Ramos (cell line): ENCODE measurements at regions not wholly inside any gene's neighbourhood (a gene's known extent, or its start where the extent isn't known, plus 50 kb on each side); places are given as distances from the start of the nearest gene placed in this dataset.

Experiments
- in situ Hi-C: fragments of 300-500 bp; cut with MboI; formaldehyde crosslinking; loops from one replicate; pipeline ENCODE4 v1.14.3; 2022; ENCODE audit warnings: low sequenced_read_pairs; ENCODE audit not compliant: unreplicated experiment

GRCh38 chr3:71962561-71963240 is 177.8 kb upstream of the PROK2 start:
- in situ Hi-C loops: no loop called here

- in situ Hi-C loops: no loop called here
Measured at GRCh38 chr3:71961891-71962290, 176.9 kb upstream of the PROK2 start.

GRCh38 chr3:71961378-71961777 is 176.4 kb upstream of the PROK2 start:
- in situ Hi-C loops: no loop called here

GRCh38 chr3:71958533-71958932 is 173.6 kb upstream of the PROK2 start:
- in situ Hi-C loops: no loop called here

- in situ Hi-C loops: no loop called here
Measured at GRCh38 chr3:71956716-71957115, 171.8 kb upstream of the PROK2 start.

- in situ Hi-C loops: no loop called here
Measured at GRCh38 chr3:71956069-71956340, 171.1 kb upstream of the PROK2 start.

- in situ Hi-C loops: no loop called here
Measured at GRCh38 chr3:71955240-71956068, 170.5 kb upstream of the PROK2 start.

- in situ Hi-C loops: no loop called here
Measured at GRCh38 chr3:71951842-71952241, 166.9 kb upstream of the PROK2 start.

- in situ Hi-C loops: no loop called here
Measured at GRCh38 chr3:71951361-71951760, 166.4 kb upstream of the PROK2 start.

GRCh38 chr3:71949442-71949841 is 164.5 kb upstream of the PROK2 start:
- in situ Hi-C loops: loop anchor here (25.0 kb wide), 1 partner anchor 313 kb away; no protein-coding TSS in a partner anchor

GRCh38 chr3:71944482-71945065 is 159.6 kb upstream of the PROK2 start:
- in situ Hi-C loops: loop anchor here (25.0 kb wide), 1 partner anchor 318 kb away; no protein-coding TSS in a partner anchor

- in situ Hi-C loops: loop anchor here (25.0 kb wide), 1 partner anchor 320 kb away; no protein-coding TSS in a partner anchor
Measured at GRCh38 chr3:71942432-71943187, 157.7 kb upstream of the PROK2 start.

GRCh38 chr3:71940486-71940885 is 155.5 kb upstream of the PROK2 start:
- in situ Hi-C loops: loop anchor here (25.0 kb wide), 1 partner anchor 322 kb away; no protein-coding TSS in a partner anchor

- in situ Hi-C loops: loop anchor here (25.0 kb wide), 1 partner anchor 324 kb away; no protein-coding TSS in a partner anchor
Measured at GRCh38 chr3:71938081-71938480, 153.1 kb upstream of the PROK2 start.

GRCh38 chr3:71936681-71937080 is 151.7 kb upstream of the PROK2 start:
- in situ Hi-C loops: loop anchor here (25.0 kb wide), 1 partner anchor 326 kb away; no protein-coding TSS in a partner anchor

GRCh38 chr3:71934520-71935270 is 149.7 kb upstream of the PROK2 start:
- in situ Hi-C loops: loop anchor here (25.0 kb wide), 1 partner anchor 328 kb away; no protein-coding TSS in a partner anchor

- in situ Hi-C loops: loop anchor here (25.0 kb wide), 1 partner anchor 330 kb away; no protein-coding TSS in a partner anchor
Measured at GRCh38 chr3:71931922-71932321, 147.0 kb upstream of the PROK2 start.

GRCh38 chr3:71930056-71930991 is 145.4 kb upstream of the PROK2 start:
- in situ Hi-C loops: loop anchor here (25.0 kb wide), 1 partner anchor 332 kb away; no protein-coding TSS in a partner anchor
